Heart right ventricle (tissue), 16 donors: ENCODE measurements at regions not wholly inside any gene's neighbourhood (a gene's known extent, or its start where the extent isn't known, plus 50 kb on each side); places are given as distances from the start of the nearest gene placed in this dataset.

ENCODE experiments used
- ATAC-seq, 8 donors: fragments of 200-7000 bp; cut with Tn5 transposase; one replicate each; pipeline ENCODE4 v1.9.1; 2020; ENCODE audit warnings: mild to moderate bottlenecking in 8 of 8, moderate library complexity in 8 of 8, moderate number of reproducible peaks in 1 of 8
- DNase-seq, 2 donors: peaks; one replicate each; pipeline ENCODE4 v3.0.0-alpha.2; 2020
- H3K27ac ChIP-seq, 10 donors: fragments of 200-600 bp; sonication (generic) in 2 of 10; one replicate each; pipeline versions ENCODE4 v1.5.0 to v1.8.0; 2020 to 2022; ENCODE audit warnings: mild to moderate bottlenecking in 3 of 10
- H3K27me3 ChIP-seq, 7 donors: fragments of 200-600 bp; one replicate each; pipeline ENCODE4 v1.8.0; 2021 to 2022; ENCODE audit warnings: mild to moderate bottlenecking in 2 of 7
- H3K36me3 ChIP-seq, 9 donors: fragments of 200-600 bp; sonication (generic) in 1 of 9; one replicate each; pipeline versions ENCODE4 v1.5.0 to v1.8.0; 2020 to 2022; ENCODE audit warnings: mild to moderate bottlenecking in 2 of 9
- H3K4me1 ChIP-seq, 9 donors: fragments of 200-600 bp; sonication (generic) in 1 of 9; one replicate each; pipeline versions ENCODE4 v1.5.0 to v1.8.0; 2020 to 2022; ENCODE audit warnings: mild to moderate bottlenecking in 4 of 9
- H3K4me3 ChIP-seq, 10 donors: fragments of 200-600 bp; sonication (generic) in 2 of 10; one replicate each; pipeline versions ENCODE4 v1.5.0 to v1.8.0; 2020 to 2022; ENCODE audit warnings: mild to moderate bottlenecking in 7 of 10, moderate library complexity in 2 of 10
- H3K9me3 ChIP-seq, 11 donors: fragments of 200-600 bp in 10 of 11; sonication (generic) in 2 of 11; one replicate each; pipeline versions ENCODE4 v1.5.0 to v1.8.0; 2013 to 2022; ENCODE audit warnings: mild to moderate bottlenecking in 2 of 11, control low read depth in 1 of 11, moderate library complexity in 1 of 11
- CTCF ChIP-seq, 9 donors: fragments of 200-600 bp; sonication (generic) in 2 of 9; IDR thresholded peaks; one replicate each; pipeline versions ENCODE4 v1.5.0 to v1.8.0; 2021 to 2022; ENCODE audit warnings: antibody characterized with exemption in 9 of 9, mild to moderate bottlenecking in 5 of 9, moderate library complexity in 1 of 9
- WGBS, 2 donors: extraction: QIAGEN DNeasy Blood & Tissue Kit; methylation state at CpG; one replicate each; pipeline ENCODE4 v1.1.7; 2013; ENCODE audit warnings: inconsistent platforms in 1 of 2; 5-methylcytosine and 5-hydroxymethylcytosine counted together
- intact Hi-C, 10 donors: fragments of 100-400 bp; cut with DNase I; formaldehyde crosslinking; loops; one replicate each; pipeline versions ENCODE4 v1.11.1 to v1.14.2; 2022
- donor health status: Arrhythmogenic right ventricular cardiomyopathy.
- donor health status: ischemic (EF 13 %, LVEDD 7.1; RV severe dilation, severe dysfunction).
- donor health status: healthy with polysubstance abuse.
- donor health status: DM: no; HTN: yes; CAD: no.
- donor health status: DM: no; HTN: no; CAD: no.
- donor health status: ischemic (EF 25% LVEDD 6.9; RV normal size, moderate dysfunction).
- donor health status: ischemic (EF 25% LVEDD 5.7; RV mildly dilated, moderate dysfunction).
- donor health status: healthy.
- donor health status: DM: yes; HTN: yes; CAD: no.
- donor health status: Ischemic cardiomyopathy.
- donor health status: ischemic (EF 35%, LVEDD 5.7; RV mildly dilated, moderate dysfunction).
- donor health status: nonischemic (EF 11% LVEDD 7.7; RV severe dilation, severe dysfunction).
- donor health status: DM: yes; HTN: yes; CAD: no.
- donor health status: PGD.
- donor health status: ischemic (EF 29% LVEDD 5.4; RV normal size, mild dysfunction).
- donor health status: nonischemic (EF 23%, LVEDD 6.1; RV moderate dilation, normal function).

- Histone ChIP-seq H3K27ac (no peak overlapping the region), H3K9me3 (peaks cover 0 to 20% (median 6%) of the 10 kb centered on the region in 11 donors), H3K4me3 (no peak overlapping the region), H3K27me3 (no peaks in the 10 kb centered on the region), H3K4me1 (no peaks in the 10 kb centered on the region), H3K36me3 (no peaks in the 10 kb centered on the region)
- no peak for TF ChIP-seq CTCF (IDR thresholded peaks at IDR 0.05)
- intact Hi-C loops, result no loop called here
- 83 to 86% methylated on average over 4 of the region's 4 CpGs for WGBS, 2 donors
- ATAC-seq (no peak), DNase-seq (no peak)
Measured at GRCh38 chr6:92469186-92469828, 950.1 kb downstream of the EPHA7 start.

DNA sequence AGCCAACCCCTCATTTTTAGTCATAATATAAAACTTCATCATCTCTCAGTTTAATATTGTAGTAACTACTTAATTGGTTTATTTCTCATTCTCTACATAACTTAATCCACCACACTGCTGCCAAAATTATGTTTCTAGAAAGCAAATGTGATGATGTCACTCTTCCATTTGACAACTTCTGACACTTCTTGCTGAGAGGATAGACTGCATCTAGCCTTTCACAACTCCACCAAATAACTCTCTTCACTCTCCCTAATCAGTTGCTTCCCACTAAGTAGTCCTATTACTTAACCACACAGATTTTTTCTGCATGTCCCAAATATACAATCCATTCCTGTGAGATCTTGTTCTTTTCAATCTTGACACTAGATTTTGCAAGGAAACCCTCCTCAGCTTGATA lies 951.3 kb downstream of the EPHA7 start:
- intact Hi-C loops, result no loop called here

GRCh38 chr6:92460133-92460532 lies 959.2 kb downstream of the EPHA7 start:
- Histone ChIP-seq H3K27ac (no peak overlapping the region), H3K4me1 (no peaks in the 10 kb centered on the region), H3K4me3 (no peak overlapping the region), H3K27me3 (no peaks in the 10 kb centered on the region), H3K9me3 (peaks cover 0 to 3% (median 0%) of the 10 kb centered on the region in 11 donors), H3K36me3 (no peaks in the 10 kb centered on the region)
- WGBS, 2 donors, result 85 to 86% methylated on average over 2 of the region's 2 CpGs
- no peak for DNase-seq
- no peak for TF ChIP-seq CTCF (IDR thresholded peaks at IDR 0.05)
- no peak for ATAC-seq
- intact Hi-C loops, result no loop called here

More for the DNA sequence above, 951.3 kb downstream of the EPHA7 start:
- Histone ChIP-seq H3K4me3 (no peak overlapping the region), H3K27ac (no peak overlapping the region), H3K27me3 (no peaks in the 10 kb centered on the region), H3K4me1 (no peaks in the 10 kb centered on the region), H3K9me3 (peaks cover 0 to 20% (median 6%) of the 10 kb centered on the region in 11 donors), H3K36me3 (no peaks in the 10 kb centered on the region)
- no peak for ATAC-seq
- no peak for DNase-seq
- no peak for TF ChIP-seq CTCF (IDR thresholded peaks at IDR 0.05)

- TF ChIP-seq CTCF (IDR thresholded peaks at IDR 0.05), result no peak
- H3K9me3 ChIP-seq, result no peaks in the 10 kb centered on the region
- no peaks in the 10 kb centered on the region for H3K27me3 ChIP-seq
- whole genome bisulfite sequencing, 2 donors, result 0 to 49% methylated on average over 1 of the region's 1 CpG
- DNase-seq, result no peak
- no peaks in the 10 kb centered on the region for H3K4me1 ChIP-seq
- H3K4me3 ChIP-seq, result no peak overlapping the region
- no peak for ATAC-seq
- no peaks in the 10 kb centered on the region for H3K36me3 ChIP-seq
- intact Hi-C loops, result no loop called here
- H3K27ac ChIP-seq, result no peak overlapping the region
Measured at GRCh38 chr6:92459606-92460005, 959.8 kb downstream of the EPHA7 start.
